ENCODE measurements at regions not wholly inside any gene's neighbourhood (a gene's known extent, or its start where the extent isn't known, plus 50 kb on each side); places are given as distances from the start of the nearest gene placed in this dataset.

DNA sequence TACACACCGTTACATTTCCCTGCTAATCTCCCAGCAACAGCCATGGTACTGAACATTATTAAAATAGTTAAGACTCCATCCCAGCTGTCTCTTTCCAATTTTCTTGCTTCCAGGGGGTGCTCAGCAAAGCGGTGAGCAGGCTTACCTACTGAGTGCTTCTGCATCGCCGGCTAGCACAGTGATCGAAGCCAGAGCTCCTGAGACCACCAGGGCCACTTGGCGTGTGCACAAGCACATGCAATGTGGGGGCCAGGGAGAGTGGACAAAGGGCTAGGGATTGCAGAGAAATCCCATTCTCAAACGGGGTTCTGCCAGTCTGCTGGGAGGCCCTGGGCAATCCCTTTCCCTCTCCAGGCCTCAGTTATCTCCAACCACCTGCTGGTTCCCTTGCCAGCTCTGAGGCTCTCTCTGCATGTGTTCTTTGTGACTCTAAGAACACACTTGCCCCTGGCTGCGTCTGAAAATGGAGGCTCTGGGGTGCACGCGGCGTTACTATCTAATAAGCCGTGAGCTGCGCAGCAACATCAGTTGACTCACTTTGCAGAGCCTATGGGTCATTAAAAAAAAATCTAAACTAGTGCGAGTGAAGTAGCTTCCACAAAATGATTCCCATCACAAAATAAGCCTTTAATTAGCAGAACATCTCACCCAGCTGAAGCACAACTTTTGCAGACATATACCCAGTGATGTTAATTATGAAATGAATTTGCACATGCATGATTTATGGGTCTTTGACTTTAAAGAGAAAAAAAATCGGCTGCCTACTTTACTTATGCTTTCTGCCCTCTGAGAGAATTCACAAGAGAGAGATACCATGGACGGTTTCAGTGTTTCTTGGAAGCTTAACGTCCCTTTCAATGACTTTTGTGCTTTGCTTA lies 271.5 kb downstream of the TLE3 start:
- TF ChIP-seq POU2F2 (IDR thresholded peaks at IDR 0.05; ENCODE audit: low read depth, low read length) (no peak), SPI1 (IDR thresholded peaks at IDR 0.05; ENCODE audit: low read depth, low read length) (no peak), POLR2A (IDR thresholded peaks at IDR 0.05; ENCODE audit: low read depth, low read length) (no peak), POLR2AphosphoS5 (IDR thresholded peaks at IDR 0.05; ENCODE audit: low read depth, low read length) (no peak), PAX5 (IDR thresholded peaks at IDR 0.05; ENCODE audit: insufficient read depth, low read length, severe bottlenecking) (no peak)
